ENCODE measurements at regions not wholly inside any gene's neighbourhood (a gene's known extent, or its start where the extent isn't known, plus 50 kb on each side); places are given as distances from the start of the nearest gene placed in this dataset.

GRCh38 chr3:89628856-89629670, 521.6 kb downstream of the EPHA3 start:
- no peak for DNase-seq (ENCODE audit: insufficient read length)
- TF ChIP-seq TAF1 (IDR thresholded peaks at IDR 0.05; ENCODE audit: borderline replicate concordance, low read depth, low read length) (no peak), POLR2AphosphoS5 (IDR thresholded peaks at IDR 0.05; ENCODE audit: low read depth, low read length) (no peak), POLR2A (IDR thresholded peaks at IDR 0.05; ENCODE audit: low read depth, low read length) (no peak)
- FAIRE-seq = no peak

GRCh38 chr3:89635137-89635536, 527.7 kb downstream of the EPHA3 start:
- no peak for FAIRE-seq
- no peak for DNase-seq (ENCODE audit: insufficient read length)
- TF ChIP-seq TAF1 (IDR thresholded peaks at IDR 0.05; ENCODE audit: borderline replicate concordance, low read depth, low read length) = no peak
- TF ChIP-seq POLR2A (IDR thresholded peaks at IDR 0.05; ENCODE audit: low read depth, low read length) = no peak
- no peak for TF ChIP-seq POLR2AphosphoS5 (IDR thresholded peaks at IDR 0.05; ENCODE audit: low read depth, low read length)

- FAIRE-seq (no peak), DNase-seq (ENCODE audit: insufficient read length) (no peak)
Measured at GRCh38 chr3:89644716-89645115, 537.3 kb downstream of the EPHA3 start.

DNA sequence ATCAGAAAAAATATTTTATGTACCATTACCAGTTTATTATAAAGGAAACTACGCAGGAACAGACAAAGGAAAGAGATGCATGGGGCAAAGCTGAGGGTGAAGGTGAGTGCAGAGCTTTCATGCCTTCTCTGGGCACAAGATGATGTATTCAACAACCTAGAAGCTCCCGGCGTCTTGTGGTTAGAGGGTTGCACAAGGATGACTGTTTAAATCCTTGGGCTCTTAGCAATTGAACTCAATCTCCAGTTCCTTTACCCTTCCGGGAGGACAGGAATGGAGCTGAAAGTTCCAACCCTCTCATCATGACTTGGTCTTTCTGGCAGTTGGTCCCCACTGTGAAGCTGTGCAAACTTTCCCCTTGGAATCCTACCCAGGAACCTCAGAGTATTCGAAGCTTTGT, 542.0 kb downstream of the EPHA3 start:
- TF ChIP-seq TAF1 (IDR thresholded peaks at IDR 0.05; ENCODE audit: borderline replicate concordance, low read depth, low read length) = no peak
- TF ChIP-seq POLR2A (IDR thresholded peaks at IDR 0.05; ENCODE audit: low read depth, low read length) = no peak
- TF ChIP-seq POLR2AphosphoS5 (IDR thresholded peaks at IDR 0.05; ENCODE audit: low read depth, low read length) = no peak
- FAIRE-seq (no peak), DNase-seq (ENCODE audit: insufficient read length) (no peak)

More at GRCh38 chr3:89644716-89645115, 537.3 kb downstream of the EPHA3 start:
- TF ChIP-seq POLR2AphosphoS5 (IDR thresholded peaks at IDR 0.05; ENCODE audit: low read depth, low read length) (no peak), POLR2A (IDR thresholded peaks at IDR 0.05; ENCODE audit: low read depth, low read length) (no peak), TAF1 (IDR thresholded peaks at IDR 0.05; ENCODE audit: borderline replicate concordance, low read depth, low read length) (no peak)

GRCh38 chr3:89654031-89654430, 546.6 kb downstream of the EPHA3 start:
- FAIRE-seq (no peak), DNase-seq (ENCODE audit: insufficient read length) (no peak)
- TF ChIP-seq POLR2A (IDR thresholded peaks at IDR 0.05; ENCODE audit: low read depth, low read length) = no peak
- no peak for TF ChIP-seq TAF1 (IDR thresholded peaks at IDR 0.05; ENCODE audit: borderline replicate concordance, low read depth, low read length)
- TF ChIP-seq POLR2AphosphoS5 (IDR thresholded peaks at IDR 0.05; ENCODE audit: low read depth, low read length) = no peak

- TF ChIP-seq POLR2A (IDR thresholded peaks at IDR 0.05; ENCODE audit: low read depth, low read length) (no peak), TAF1 (IDR thresholded peaks at IDR 0.05; ENCODE audit: borderline replicate concordance, low read depth, low read length) (no peak), POLR2AphosphoS5 (IDR thresholded peaks at IDR 0.05; ENCODE audit: low read depth, low read length) (no peak)
- FAIRE-seq (no peak), DNase-seq (ENCODE audit: insufficient read length) (no peak)
Measured at GRCh38 chr3:89656388-89656787, 549.0 kb downstream of the EPHA3 start.

GRCh38 chr3:89679686-89680085, 572.3 kb downstream of the EPHA3 start:
- TF ChIP-seq POLR2AphosphoS5 (IDR thresholded peaks at IDR 0.05; ENCODE audit: low read depth, low read length) (no peak), TAF1 (IDR thresholded peaks at IDR 0.05; ENCODE audit: borderline replicate concordance, low read depth, low read length) (no peak), POLR2A (IDR thresholded peaks at IDR 0.05; ENCODE audit: low read depth, low read length) (no peak)
- no peak for FAIRE-seq
- no peak for DNase-seq (ENCODE audit: insufficient read length)

DNA sequence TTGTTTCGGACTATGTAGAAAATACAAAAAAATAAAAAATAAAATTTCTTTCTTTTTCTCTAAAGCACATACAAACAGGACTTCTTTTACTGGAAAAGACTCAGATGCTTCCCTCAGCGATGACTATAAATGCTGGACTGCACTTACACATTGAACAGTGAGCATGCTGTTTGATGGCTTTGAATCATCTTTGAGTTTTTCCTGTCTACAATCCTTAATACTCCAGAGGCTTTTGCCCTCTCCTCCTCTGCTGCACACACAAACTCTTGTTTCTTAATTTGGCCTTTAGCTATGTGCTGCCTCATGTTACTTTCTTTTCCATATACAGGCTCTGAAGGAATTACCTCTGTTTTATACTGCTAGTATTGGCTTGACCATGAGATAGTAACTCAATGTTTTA, 575.1 kb downstream of the EPHA3 start:
- FAIRE-seq = no peak

GRCh38 chr3:89685731-89686130, 578.3 kb downstream of the EPHA3 start:
- FAIRE-seq (no peak), DNase-seq (ENCODE audit: insufficient read length) (no peak)
- TF ChIP-seq POLR2A (IDR thresholded peaks at IDR 0.05; ENCODE audit: low read depth, low read length) (no peak), TAF1 (IDR thresholded peaks at IDR 0.05; ENCODE audit: borderline replicate concordance, low read depth, low read length) (no peak), POLR2AphosphoS5 (IDR thresholded peaks at IDR 0.05; ENCODE audit: low read depth, low read length) (no peak)

More for the DNA sequence above, 575.1 kb downstream of the EPHA3 start:
- DNase-seq (ENCODE audit: insufficient read length) = no peak
- TF ChIP-seq TAF1 (IDR thresholded peaks at IDR 0.05; ENCODE audit: borderline replicate concordance, low read depth, low read length) (no peak), POLR2AphosphoS5 (IDR thresholded peaks at IDR 0.05; ENCODE audit: low read depth, low read length) (no peak), POLR2A (IDR thresholded peaks at IDR 0.05; ENCODE audit: low read depth, low read length) (no peak)

DNA sequence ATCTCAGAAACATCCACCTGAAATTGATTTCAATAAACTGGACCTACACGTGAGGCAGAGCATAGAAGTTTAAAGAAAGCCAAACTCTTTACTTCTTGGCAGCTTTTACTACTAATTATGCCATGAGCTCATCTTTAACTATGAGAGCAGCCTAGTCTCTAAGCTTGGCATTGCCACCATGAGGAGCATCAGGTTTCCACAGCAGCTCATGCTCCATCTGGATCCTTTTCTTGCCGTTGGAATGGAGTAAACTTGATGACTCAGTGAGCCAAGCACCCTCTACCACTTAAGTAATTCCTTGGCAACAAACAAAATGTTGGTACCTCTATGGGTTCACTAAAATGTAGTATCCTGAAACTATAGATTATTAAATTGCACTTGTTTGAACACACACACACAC, 583.2 kb downstream of the EPHA3 start:
- FAIRE-seq = no peak
- TF ChIP-seq TAF1 (IDR thresholded peaks at IDR 0.05; ENCODE audit: borderline replicate concordance, low read depth, low read length) (no peak), POLR2A (IDR thresholded peaks at IDR 0.05; ENCODE audit: low read depth, low read length) (no peak), POLR2AphosphoS5 (IDR thresholded peaks at IDR 0.05; ENCODE audit: low read depth, low read length) (no peak)
- no peak for DNase-seq (ENCODE audit: insufficient read length)

DNA sequence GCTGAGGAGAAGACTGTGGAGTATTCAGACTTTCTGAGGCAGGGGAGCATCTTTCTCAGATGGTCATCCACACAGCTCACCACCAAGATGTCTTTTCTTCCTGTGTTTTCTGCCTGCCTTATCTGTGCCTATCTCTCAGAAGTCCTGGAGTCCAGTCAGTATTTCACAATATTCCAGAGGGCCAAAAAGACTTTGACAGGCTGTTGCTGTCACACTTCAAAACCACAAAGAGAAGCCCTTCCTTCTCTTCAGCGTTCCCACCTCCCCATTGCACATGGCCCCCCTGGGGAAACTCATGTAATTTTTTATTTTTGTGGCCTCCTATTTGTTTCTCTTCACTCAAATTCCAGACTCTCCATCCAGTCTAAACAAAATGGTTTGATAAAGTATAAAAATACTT, 585.2 kb downstream of the EPHA3 start:
- FAIRE-seq (no peak), DNase-seq (ENCODE audit: insufficient read length) (no peak)
- no peak for TF ChIP-seq POLR2A (IDR thresholded peaks at IDR 0.05; ENCODE audit: low read depth, low read length)
- no peak for TF ChIP-seq TAF1 (IDR thresholded peaks at IDR 0.05; ENCODE audit: borderline replicate concordance, low read depth, low read length)
- TF ChIP-seq POLR2AphosphoS5 (IDR thresholded peaks at IDR 0.05; ENCODE audit: low read depth, low read length) = no peak

DNA sequence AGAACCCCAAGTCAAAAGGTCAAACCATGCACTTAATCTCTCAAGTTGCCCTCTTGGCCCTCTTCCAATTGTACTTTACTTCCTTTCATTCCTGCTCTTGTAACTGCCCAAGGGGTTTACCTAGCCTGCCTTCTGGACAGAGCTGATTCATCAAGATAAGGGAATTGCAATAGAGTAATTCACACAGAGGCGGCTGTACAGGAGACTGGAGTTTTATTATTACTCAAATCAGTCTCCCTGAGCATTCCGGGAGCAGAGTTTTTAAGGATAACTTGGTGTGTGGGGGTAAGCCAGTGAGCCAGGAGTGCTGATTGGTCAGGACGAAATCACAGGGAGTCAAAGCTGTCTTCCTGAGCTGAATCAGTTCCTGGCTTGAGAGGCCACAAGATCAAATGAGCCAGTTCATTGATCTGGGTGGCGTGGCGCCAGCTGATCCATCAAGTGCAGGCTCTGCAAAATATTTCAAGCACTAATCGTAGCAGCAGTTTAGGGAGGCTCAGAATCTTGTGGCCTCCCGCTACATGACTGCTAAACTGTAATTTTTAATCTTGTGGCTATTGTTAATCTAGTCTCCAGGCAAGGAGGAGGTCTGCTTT, 590.0 kb downstream of the EPHA3 start:
- DNase-seq (ENCODE audit: insufficient read length) = no peak
- no peak for FAIRE-seq
- TF ChIP-seq POLR2AphosphoS5 (IDR thresholded peaks at IDR 0.05; ENCODE audit: low read depth, low read length) (no peak), TAF1 (IDR thresholded peaks at IDR 0.05; ENCODE audit: borderline replicate concordance, low read depth, low read length) (no peak), POLR2A (IDR thresholded peaks at IDR 0.05; ENCODE audit: low read depth, low read length) (no peak)

Measured in GM12892 (cell line).